KBM-7 (cell line): ENCODE measurements at regions not wholly inside any gene's neighbourhood (a gene's known extent, or its start where the extent isn't known, plus 50 kb on each side); places are given as distances from the start of the nearest gene placed in this dataset.

Experiments
- DNase-seq: peaks from one replicate; pipeline ENCODE4 v3.0.0-alpha.2; 2015
- in situ Hi-C: fragments of 300-500 bp; cut with MboI; formaldehyde crosslinking; loops from 2 replicates; pipeline ENCODE4 v1.14.3; 2020; ENCODE audit warnings: low sequenced_read_pairs, low pct_unique_long_range_greater_than_20kb, mixed read lengths

GRCh38 chr3:127141921-127142730, 50.8 kb upstream of the PRR23E start:
- in situ Hi-C loops: no loop called here
- DNase-seq: no peak
